ENCODE measurements at regions not wholly inside any gene's neighbourhood (a gene's known extent, or its start where the extent isn't known, plus 50 kb on each side); places are given as distances from the start of the nearest gene placed in this dataset.

GRCh38 chr5:32842813-32843530, 131.9 kb downstream of the NPR3 start:
- Mint-ChIP-seq H3K4me3 (no peak overlapping the region), H3K4me1 (no peaks in the 10 kb centered on the region), H3K36me3 (ENCODE audit: low read depth) (no peaks in the 10 kb centered on the region), H3K27ac (no peak overlapping the region), H3K27me3 (no peaks in the 10 kb centered on the region), H3K9me3 (no peaks in the 10 kb centered on the region)
- ChIA-PET POLR2A (no interaction called here), CTCF (interaction anchor here (0.7 kb wide), 1 partner anchor 66 kb away, joined by 3 read pairs; no protein-coding TSS in a partner anchor)
- DNase-seq, result no peak

GRCh38 chr5:32843531-32843895, 132.4 kb downstream of the NPR3 start:
- CTCF ChIA-PET, result no interaction called here
- H3K27me3 Mint-ChIP-seq, result no peaks in the 10 kb centered on the region

GRCh38 chr5:32845171-32845570, 134.1 kb downstream of the NPR3 start:
- Mint-ChIP-seq H3K4me1 (no peaks in the 10 kb centered on the region), H3K27ac (no peak overlapping the region), H3K4me3 (no peak overlapping the region), H3K27me3 (no peaks in the 10 kb centered on the region), H3K36me3 (ENCODE audit: low read depth) (no peaks in the 10 kb centered on the region), H3K9me3 (no peaks in the 10 kb centered on the region)
- ChIA-PET CTCF (no interaction called here), POLR2A (no interaction called here)
- DNase-seq, result no peak

More at GRCh38 chr5:32843531-32843895, 132.4 kb downstream of the NPR3 start:
- Mint-ChIP-seq H3K4me3 (no peak overlapping the region), H3K9me3 (no peaks in the 10 kb centered on the region), H3K4me1 (no peaks in the 10 kb centered on the region), H3K36me3 (ENCODE audit: low read depth) (no peaks in the 10 kb centered on the region), H3K27ac (no peak overlapping the region)
- no peak for DNase-seq
- POLR2A ChIA-PET, result no interaction called here

GRCh38 chr5:32848120-32848519, 137.0 kb downstream of the NPR3 start:
- Mint-ChIP-seq H3K27ac (no peak overlapping the region), H3K27me3 (no peaks in the 10 kb centered on the region), H3K36me3 (ENCODE audit: low read depth) (no peaks in the 10 kb centered on the region), H3K4me3 (no peak overlapping the region), H3K9me3 (no peaks in the 10 kb centered on the region), H3K4me1 (no peaks in the 10 kb centered on the region)
- ChIA-PET CTCF (no interaction called here), POLR2A (no interaction called here)
- DNase-seq, result no peak

- Mint-ChIP-seq H3K27ac (no peak overlapping the region), H3K27me3 (no peaks in the 10 kb centered on the region), H3K36me3 (ENCODE audit: low read depth) (no peaks in the 10 kb centered on the region), H3K4me1 (no peaks in the 10 kb centered on the region), H3K9me3 (no peaks in the 10 kb centered on the region), H3K4me3 (no peak overlapping the region)
- ChIA-PET POLR2A (no interaction called here), CTCF (no interaction called here)
- no peak for DNase-seq
These were observed 137.6 kb downstream of the NPR3 start for GRCh38 chr5:32848681-32849080.

GRCh38 chr5:32850817-32851496, 139.8 kb downstream of the NPR3 start:
- ChIA-PET CTCF (no interaction called here), POLR2A (no interaction called here)
- no peak for DNase-seq
- H3K27ac Mint-ChIP-seq, result no peak overlapping the region
- H3K4me1 Mint-ChIP-seq, result no peaks in the 10 kb centered on the region
- no peaks in the 10 kb centered on the region for H3K36me3 Mint-ChIP-seq (ENCODE audit: low read depth)
- no peaks in the 10 kb centered on the region for H3K9me3 Mint-ChIP-seq
- H3K4me3 Mint-ChIP-seq, result no peak overlapping the region
- no peaks in the 10 kb centered on the region for H3K27me3 Mint-ChIP-seq

GRCh38 chr5:32851559-32852173, 140.5 kb downstream of the NPR3 start:
- no peaks in the 10 kb centered on the region for H3K4me1 Mint-ChIP-seq
- H3K4me3 Mint-ChIP-seq, result no peak overlapping the region
- CTCF ChIA-PET, result no interaction called here
- H3K27ac Mint-ChIP-seq, result no peak overlapping the region
- H3K27me3 Mint-ChIP-seq, result no peaks in the 10 kb centered on the region
- POLR2A ChIA-PET, result no interaction called here
- no peak for DNase-seq
- H3K9me3 Mint-ChIP-seq, result no peaks in the 10 kb centered on the region
- no peaks in the 10 kb centered on the region for H3K36me3 Mint-ChIP-seq (ENCODE audit: low read depth)

GRCh38 chr5:32852535-32852934, 141.4 kb downstream of the NPR3 start:
- CTCF ChIA-PET, result no interaction called here
- POLR2A ChIA-PET, result no interaction called here
- Mint-ChIP-seq H3K4me3 (no peak overlapping the region), H3K4me1 (no peaks in the 10 kb centered on the region), H3K9me3 (no peaks in the 10 kb centered on the region), H3K36me3 (ENCODE audit: low read depth) (no peaks in the 10 kb centered on the region), H3K27ac (no peak overlapping the region), H3K27me3 (no peaks in the 10 kb centered on the region)
- DNase-seq, result no peak

GRCh38 chr5:32852976-32853375, 141.9 kb downstream of the NPR3 start:
- Mint-ChIP-seq H3K36me3 (ENCODE audit: low read depth) (no peaks in the 10 kb centered on the region), H3K9me3 (no peaks in the 10 kb centered on the region), H3K4me1 (no peaks in the 10 kb centered on the region), H3K27ac (no peak overlapping the region), H3K4me3 (no peak overlapping the region), H3K27me3 (no peaks in the 10 kb centered on the region)
- no peak for DNase-seq
- CTCF ChIA-PET, result no interaction called here
- POLR2A ChIA-PET, result no interaction called here

GRCh38 chr5:32854473-32854872, 143.4 kb downstream of the NPR3 start:
- Mint-ChIP-seq H3K27me3 (no peaks in the 10 kb centered on the region), H3K4me3 (no peak overlapping the region), H3K4me1 (no peaks in the 10 kb centered on the region), H3K9me3 (peaks cover 5% of the 10 kb centered on the region), H3K36me3 (ENCODE audit: low read depth) (no peaks in the 10 kb centered on the region), H3K27ac (no peak overlapping the region)
- DNase-seq, result no peak
- CTCF ChIA-PET, result no interaction called here
- POLR2A ChIA-PET, result no interaction called here

- Mint-ChIP-seq H3K27ac (no peak overlapping the region), H3K4me1 (no peaks in the 10 kb centered on the region), H3K9me3 (peaks cover 8% of the 10 kb centered on the region), H3K4me3 (no peak overlapping the region), H3K27me3 (no peaks in the 10 kb centered on the region), H3K36me3 (ENCODE audit: low read depth) (no peaks in the 10 kb centered on the region)
- POLR2A ChIA-PET, result no interaction called here
- no peak for DNase-seq
- CTCF ChIA-PET, result no interaction called here
These were observed 148.1 kb downstream of the NPR3 start for GRCh38 chr5:32859211-32859641.

GRCh38 chr5:32865475-32865874, 154.4 kb downstream of the NPR3 start:
- Mint-ChIP-seq H3K36me3 (ENCODE audit: low read depth) (no peaks in the 10 kb centered on the region), H3K9me3 (peaks cover 8% of the 10 kb centered on the region), H3K27me3 (no peaks in the 10 kb centered on the region), H3K27ac (no peak overlapping the region), H3K4me3 (no peak overlapping the region), H3K4me1 (no peaks in the 10 kb centered on the region)
- ChIA-PET POLR2A (no interaction called here), CTCF (no interaction called here)
- DNase-seq, result no peak

- H3K27ac Mint-ChIP-seq, result no peak overlapping the region
- CTCF ChIA-PET, result no interaction called here
- H3K9me3 Mint-ChIP-seq, result peaks cover 5% of the 10 kb centered on the region
- H3K36me3 Mint-ChIP-seq (ENCODE audit: low read depth), result no peaks in the 10 kb centered on the region
- H3K4me3 Mint-ChIP-seq, result no peak overlapping the region
- POLR2A ChIA-PET, result no interaction called here
- DNase-seq, result no peak
- no peaks in the 10 kb centered on the region for H3K27me3 Mint-ChIP-seq
- no peaks in the 10 kb centered on the region for H3K4me1 Mint-ChIP-seq
These were observed 155.0 kb downstream of the NPR3 start for GRCh38 chr5:32866138-32866537.

GRCh38 chr5:32869216-32869615, 158.1 kb downstream of the NPR3 start:
- ChIA-PET POLR2A (no interaction called here), CTCF (no interaction called here)
- peaks cover 7% of the 10 kb centered on the region for H3K9me3 Mint-ChIP-seq
- H3K27ac Mint-ChIP-seq, result no peak overlapping the region
- H3K4me3 Mint-ChIP-seq, result no peak overlapping the region
- H3K36me3 Mint-ChIP-seq (ENCODE audit: low read depth), result no peaks in the 10 kb centered on the region
- H3K27me3 Mint-ChIP-seq, result no peaks in the 10 kb centered on the region
- DNase-seq, result no peak
- no peaks in the 10 kb centered on the region for H3K4me1 Mint-ChIP-seq

All from activated CD4-positive, alpha-beta memory T cell treated with anti-CD3 and anti-CD28 coated beads, Interleukin-2, amount 10 ng/mL, durations not matched to agents 7 days and 5 days (primary cell).